Uterus (tissue), 3 donors: ENCODE measurements at regions not wholly inside any gene's neighbourhood (a gene's known extent, or its start where the extent isn't known, plus 50 kb on each side); places are given as distances from the start of the nearest gene placed in this dataset.

ENCODE experiments used
- DNase-seq, 2 donors: peaks; one replicate each; pipeline ENCODE4 v3.0.0-alpha.2; 2019 to 2020
- H3K27ac ChIP-seq, 2 donors: fragments of 200-600 bp; sonication (generic); 1 replicate in 1 of 2; 2 replicates in 1 of 2; pipeline ENCODE4 v1.5.1; 2016 to 2018
- H3K27me3 ChIP-seq, 2 donors: fragments of 200-600 bp; sonication (generic); one replicate each; pipeline ENCODE4 v1.5.1; 2018 to 2019; ENCODE audit warnings: control low read depth in 1 of 2
- H3K36me3 ChIP-seq, 2 donors: fragments of 200-600 bp; sonication (generic); one replicate each; pipeline ENCODE4 v1.5.1; 2019; ENCODE audit warnings: control low read depth in 1 of 2
- H3K4me1 ChIP-seq, 2 donors: fragments of 200-600 bp; sonication (generic); one replicate each; pipeline ENCODE4 v1.5.1; 2018 to 2019; ENCODE audit warnings: control low read depth in 1 of 2
- H3K4me3 ChIP-seq, 2 donors: fragments of 200-600 bp; sonication (generic); 1 replicate in 1 of 2; 2 replicates in 1 of 2; pipeline ENCODE4 v1.5.1; 2018 to 2019; ENCODE audit warnings: mild to moderate bottlenecking in 1 of 2
- H3K9me3 ChIP-seq, 2 donors: fragments of 200-600 bp; sonication (generic); one replicate each; pipeline ENCODE4 v1.5.1; 2019; ENCODE audit warnings: control low read depth in 1 of 2
- POLR2A ChIP-seq, 2 donors: fragments of 450-650 bp; IDR thresholded peaks; one replicate each; pipeline ENCODE4 v1.6.1; 2016; ENCODE audit warnings: antibody characterized with exemption in 2 of 2, mild to moderate bottlenecking in 1 of 2, moderate library complexity in 1 of 2
- intact Hi-C: fragments of 100-400 bp; cut with DNase I; formaldehyde crosslinking; loops from one replicate; pipeline ENCODE4 v1.15.1; 2023; ENCODE audit warnings: low total_unique reads
- TF ChIP-seq, protein P1 (sequence below), 4 experiments: fragments of 200-600 bp in 2 of 4; fragments of 450-650 bp in 2 of 4; sonication (generic) in 2 of 4; IDR thresholded peaks; one replicate each; pipeline ENCODE4 v1.5.1; 2016 to 2019; ENCODE audit warnings: antibody characterized with exemption in 4 of 4, mild to moderate bottlenecking in 2 of 4, moderate library complexity in 1 of 4
- donor health status: DM: yes; HTN: yes; CAD: no.

- intact Hi-C loops = no loop called here
- Histone ChIP-seq H3K36me3 (no peaks in the 10 kb centered on the region), H3K27ac (no peak overlapping the region), H3K4me1 (no peaks in the 10 kb centered on the region), H3K27me3 (no peaks in the 10 kb centered on the region), H3K9me3 (no peaks in the 10 kb centered on the region), H3K4me3 (no peak overlapping the region)
- no peak for DNase-seq
- TF ChIP-seq POLR2A (IDR thresholded peaks at IDR 0.05) = no peak
- TF ChIP-seq, protein P1, sequence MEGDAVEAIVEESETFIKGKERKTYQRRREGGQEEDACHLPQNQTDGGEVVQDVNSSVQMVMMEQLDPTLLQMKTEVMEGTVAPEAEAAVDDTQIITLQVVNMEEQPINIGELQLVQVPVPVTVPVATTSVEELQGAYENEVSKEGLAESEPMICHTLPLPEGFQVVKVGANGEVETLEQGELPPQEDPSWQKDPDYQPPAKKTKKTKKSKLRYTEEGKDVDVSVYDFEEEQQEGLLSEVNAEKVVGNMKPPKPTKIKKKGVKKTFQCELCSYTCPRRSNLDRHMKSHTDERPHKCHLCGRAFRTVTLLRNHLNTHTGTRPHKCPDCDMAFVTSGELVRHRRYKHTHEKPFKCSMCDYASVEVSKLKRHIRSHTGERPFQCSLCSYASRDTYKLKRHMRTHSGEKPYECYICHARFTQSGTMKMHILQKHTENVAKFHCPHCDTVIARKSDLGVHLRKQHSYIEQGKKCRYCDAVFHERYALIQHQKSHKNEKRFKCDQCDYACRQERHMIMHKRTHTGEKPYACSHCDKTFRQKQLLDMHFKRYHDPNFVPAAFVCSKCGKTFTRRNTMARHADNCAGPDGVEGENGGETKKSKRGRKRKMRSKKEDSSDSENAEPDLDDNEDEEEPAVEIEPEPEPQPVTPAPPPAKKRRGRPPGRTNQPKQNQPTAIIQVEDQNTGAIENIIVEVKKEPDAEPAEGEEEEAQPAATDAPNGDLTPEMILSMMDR (IDR thresholded peaks at IDR 0.05) = no peak
Measured at GRCh38 chr3:26081806-26082205, 291.9 kb downstream of the OXSM start.

DNA sequence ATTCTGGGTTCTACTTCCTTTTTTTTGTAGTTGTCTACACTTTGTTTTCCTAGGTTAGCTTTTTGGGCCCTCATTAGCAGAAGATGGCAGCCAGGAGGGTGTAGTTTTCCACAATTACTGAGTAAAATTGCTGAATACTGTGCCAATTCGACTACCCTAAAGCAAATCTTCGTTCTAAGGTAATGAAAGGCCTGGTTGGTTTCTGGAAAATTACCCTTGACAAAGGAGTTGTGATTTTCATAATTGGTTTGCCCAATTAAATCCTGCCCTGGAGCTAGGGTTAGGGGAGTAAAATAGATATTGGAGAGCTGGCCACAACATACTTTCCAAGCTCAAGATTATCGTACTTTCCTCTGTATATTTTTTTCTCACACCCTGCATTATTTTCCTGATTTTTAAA, 293.0 kb downstream of the OXSM start:
- Histone ChIP-seq H3K27me3 (no peaks in the 10 kb centered on the region), H3K27ac (no peak overlapping the region), H3K4me1 (no peaks in the 10 kb centered on the region), H3K9me3 (no peaks in the 10 kb centered on the region), H3K36me3 (no peaks in the 10 kb centered on the region), H3K4me3 (no peak overlapping the region)
- no peak for DNase-seq
- intact Hi-C loops = no loop called here
- no peak for TF ChIP-seq POLR2A (IDR thresholded peaks at IDR 0.05)
- TF ChIP-seq, protein P1 (IDR thresholded peaks at IDR 0.05) = no peak

DNA sequence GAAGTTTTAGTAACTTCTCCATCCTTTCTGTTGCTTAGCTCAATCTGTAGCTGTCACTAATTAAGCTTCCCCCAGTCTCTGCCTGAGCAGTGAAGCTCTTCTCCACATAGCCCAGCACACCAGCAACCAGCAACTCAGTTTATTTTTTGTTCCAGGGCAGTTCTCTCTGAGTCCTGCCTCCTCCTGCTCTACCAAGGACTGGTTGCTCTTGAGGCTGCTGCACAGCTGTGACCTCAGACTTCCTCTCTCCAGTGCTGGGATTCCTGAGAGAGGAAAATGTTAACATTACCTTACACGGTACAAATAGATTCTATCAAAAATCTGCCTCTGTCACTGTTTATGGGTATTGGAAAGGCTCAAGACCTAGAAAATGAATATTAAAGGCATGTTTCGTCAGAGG, 294.7 kb downstream of the OXSM start:
- DNase-seq = no peak
- no peaks in the 10 kb centered on the region for H3K27me3 ChIP-seq
- no peaks in the 10 kb centered on the region for H3K4me1 ChIP-seq
- intact Hi-C loops = no loop called here
- no peak overlapping the region for H3K4me3 ChIP-seq
- TF ChIP-seq, protein P1 (IDR thresholded peaks at IDR 0.05) = no peak
- TF ChIP-seq POLR2A (IDR thresholded peaks at IDR 0.05) = no peak
- no peak overlapping the region for H3K27ac ChIP-seq
- no peaks in the 10 kb centered on the region for H3K36me3 ChIP-seq
- H3K9me3 ChIP-seq = no peaks in the 10 kb centered on the region

DNA sequence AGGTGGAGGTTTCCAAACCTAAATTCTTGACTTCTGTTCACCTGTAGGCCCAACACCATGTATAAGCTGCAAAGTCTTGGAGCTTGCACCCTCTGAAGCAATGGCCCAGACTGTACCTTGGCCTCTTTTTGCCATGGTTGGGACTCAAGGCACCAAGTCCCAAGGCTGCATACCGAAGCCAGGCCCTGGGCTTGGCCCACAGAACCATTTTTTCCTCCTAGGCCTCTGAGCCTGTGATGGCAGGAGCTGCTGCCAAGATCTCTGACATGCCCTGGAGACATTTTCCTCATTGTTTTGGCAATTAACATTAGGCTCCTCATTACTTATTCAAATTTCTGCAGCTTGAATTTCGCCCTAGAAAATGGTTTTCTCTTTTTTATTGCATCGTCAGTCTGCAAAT, 297.9 kb downstream of the OXSM start:
- intact Hi-C loops = no loop called here
- Histone ChIP-seq H3K9me3 (no peaks in the 10 kb centered on the region), H3K4me1 (no peaks in the 10 kb centered on the region), H3K27me3 (no peaks in the 10 kb centered on the region), H3K4me3 (no peak overlapping the region), H3K36me3 (no peaks in the 10 kb centered on the region), H3K27ac (no peak overlapping the region)
- no peak for DNase-seq
- TF ChIP-seq, protein P1 (IDR thresholded peaks at IDR 0.05) = no peak
- no peak for TF ChIP-seq POLR2A (IDR thresholded peaks at IDR 0.05)

DNA sequence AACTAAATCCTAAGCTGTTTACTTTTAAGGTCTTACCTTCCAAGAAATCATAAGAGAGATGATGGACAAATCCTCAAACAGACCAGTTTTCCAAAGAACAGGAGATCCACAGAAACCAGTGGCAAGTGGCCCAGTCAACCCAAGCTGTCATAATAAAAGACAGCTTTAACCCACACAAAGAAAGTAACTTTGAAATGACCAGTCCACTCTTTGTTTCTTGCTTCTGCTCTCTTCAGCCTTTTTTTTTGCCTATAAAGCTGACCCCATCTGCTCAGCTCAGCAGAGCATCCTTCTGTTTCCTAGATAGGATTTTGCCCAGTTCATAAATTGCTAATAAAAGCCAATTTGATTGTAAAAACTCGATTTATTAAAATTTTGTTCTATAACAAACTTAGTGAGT, 299.4 kb downstream of the OXSM start:
- Histone ChIP-seq H3K27me3 (no peaks in the 10 kb centered on the region), H3K9me3 (no peaks in the 10 kb centered on the region), H3K27ac (no peak overlapping the region), H3K36me3 (no peaks in the 10 kb centered on the region), H3K4me3 (no peak overlapping the region), H3K4me1 (no peaks in the 10 kb centered on the region)
- intact Hi-C loops = no loop called here
- TF ChIP-seq, protein P1 (IDR thresholded peaks at IDR 0.05) = no peak
- TF ChIP-seq POLR2A (IDR thresholded peaks at IDR 0.05) = no peak
- no peak for DNase-seq
